Mesendoderm (in vitro differentiated cells): ENCODE measurements at regions not wholly inside any gene's neighbourhood (a gene's known extent, or its start where the extent isn't known, plus 50 kb on each side); places are given as distances from the start of the nearest gene placed in this dataset.

Experiments
- DNase-seq: peaks from one replicate; pipeline ENCODE4 v3.0.0; 2013
- H2AK5ac ChIP-seq: 2 replicates; pipeline ENCODE4 v1.6.1; 2013; ENCODE audit warnings: low read length, inconsistent platforms
- H2BK120ac ChIP-seq: 2 replicates; pipeline ENCODE4 v1.6.1; 2013; ENCODE audit warnings: low read depth, mild to moderate bottlenecking, low read length, moderate library complexity, mixed read lengths
- H2BK15ac ChIP-seq: replicated peaks from 2 replicates; pipeline ENCODE4 v1.6.1; 2013; ENCODE audit warnings: low read depth, mild to moderate bottlenecking, moderate library complexity
- H2BK5ac ChIP-seq: 2 replicates; pipeline ENCODE4 v1.6.1; 2013; ENCODE audit warnings: low read length, inconsistent platforms
- H3K18ac ChIP-seq: 2 replicates; pipeline ENCODE4 v1.6.1; 2013; ENCODE audit warnings: mild to moderate bottlenecking, low read length, mixed read lengths
- H3K23ac ChIP-seq: one replicate; pipeline ENCODE4 v1.6.1; 2013; ENCODE audit warnings: low read length
- H3K27ac ChIP-seq: 2 replicates; pipeline ENCODE4 v1.5.1; 2013; ENCODE audit warnings: low read depth, mild to moderate bottlenecking, inconsistent platforms, low read length, moderate library complexity
- H3K27me3 ChIP-seq: 2 replicates; pipeline ENCODE4 v1.6.1; 2013; ENCODE audit warnings: low read length, control low read depth, mild to moderate bottlenecking, inconsistent platforms; ENCODE audit not compliant: insufficient read depth, poor library complexity
- H3K36me3 ChIP-seq: 2 replicates; pipeline ENCODE4 v1.6.1; 2013; ENCODE audit warnings: low read length, inconsistent platforms; ENCODE audit not compliant: control insufficient read depth, insufficient read depth
- H3K4ac ChIP-seq: one replicate; pipeline ENCODE4 v1.6.1; 2013; ENCODE audit warnings: low read depth, mild to moderate bottlenecking, low read length, moderate library complexity
- H3K4me1 ChIP-seq: 2 replicates; pipeline ENCODE4 v1.6.1; 2013; ENCODE audit warnings: low read depth, low read length, inconsistent platforms; ENCODE audit not compliant: control insufficient read depth
- H3K4me2 ChIP-seq: 2 replicates; pipeline ENCODE4 v1.6.1; 2013; ENCODE audit warnings: low read length
- H3K4me3 ChIP-seq: 2 replicates; pipeline ENCODE4 v1.5.1; 2013; ENCODE audit warnings: mild to moderate bottlenecking, low read length
- H3K56ac ChIP-seq: one replicate; pipeline ENCODE4 v1.6.1; 2013; ENCODE audit warnings: low read length
- H3K79me1 ChIP-seq: 2 replicates; pipeline ENCODE4 v1.6.1; 2013; ENCODE audit warnings: low read length, inconsistent platforms
- H3K79me2 ChIP-seq: 2 replicates; pipeline ENCODE4 v1.6.1; 2013; ENCODE audit warnings: mild to moderate bottlenecking, low read length; ENCODE audit not compliant: control insufficient read depth, insufficient read depth
- H3K9ac ChIP-seq: 2 replicates; pipeline ENCODE4 v1.6.1; 2013; ENCODE audit warnings: low read length, inconsistent platforms
- H4K5ac ChIP-seq: one replicate; pipeline ENCODE4 v1.6.1; 2013; ENCODE audit warnings: low read length
- H4K8ac ChIP-seq: one replicate; pipeline ENCODE4 v1.6.1; 2013; ENCODE audit warnings: low read depth, mild to moderate bottlenecking, control low read depth, low read length, moderate library complexity
- WGBS: extraction: QIAGEN DNeasy Blood & Tissue Kit; methylation state at CpG from one replicate; pipeline ENCODE4 v1.1.7; 2013; ENCODE audit warnings: low lambda C conversion rate, missing lambda C conversion rate; ENCODE audit not compliant: insufficient coverage; ENCODE audit errors: extremely low coverage; 5-methylcytosine and 5-hydroxymethylcytosine counted together

- Histone ChIP-seq H2AK5ac (no peak overlapping the region), H3K79me1 (no peaks in the 10 kb centered on the region), H3K36me3 (no peaks in the 10 kb centered on the region), H2BK15ac (no peak overlapping the region), H3K9ac (no peak overlapping the region), H3K18ac (no peak overlapping the region), H3K4me3 (no peak overlapping the region), H3K4me2 (no peak overlapping the region), H3K27me3 (no peaks in the 10 kb centered on the region), H2BK120ac (no peak overlapping the region), H3K27ac (no peak overlapping the region), H3K4me1 (no peaks in the 10 kb centered on the region), H4K5ac (no peak overlapping the region), H4K8ac (no peak overlapping the region), H3K56ac (no peak overlapping the region), H3K23ac (no peak overlapping the region), H3K4ac (no peak overlapping the region), H3K79me2 (no peaks in the 10 kb centered on the region), H2BK5ac (no peak overlapping the region)
- WGBS = no CpG with 5 or more reads among the region's 1 CpG
- DNase-seq = no peak
Observed at GRCh38 chr3:44030687-44031305, 210.9 kb upstream of the TOPAZ1 start.

DNA sequence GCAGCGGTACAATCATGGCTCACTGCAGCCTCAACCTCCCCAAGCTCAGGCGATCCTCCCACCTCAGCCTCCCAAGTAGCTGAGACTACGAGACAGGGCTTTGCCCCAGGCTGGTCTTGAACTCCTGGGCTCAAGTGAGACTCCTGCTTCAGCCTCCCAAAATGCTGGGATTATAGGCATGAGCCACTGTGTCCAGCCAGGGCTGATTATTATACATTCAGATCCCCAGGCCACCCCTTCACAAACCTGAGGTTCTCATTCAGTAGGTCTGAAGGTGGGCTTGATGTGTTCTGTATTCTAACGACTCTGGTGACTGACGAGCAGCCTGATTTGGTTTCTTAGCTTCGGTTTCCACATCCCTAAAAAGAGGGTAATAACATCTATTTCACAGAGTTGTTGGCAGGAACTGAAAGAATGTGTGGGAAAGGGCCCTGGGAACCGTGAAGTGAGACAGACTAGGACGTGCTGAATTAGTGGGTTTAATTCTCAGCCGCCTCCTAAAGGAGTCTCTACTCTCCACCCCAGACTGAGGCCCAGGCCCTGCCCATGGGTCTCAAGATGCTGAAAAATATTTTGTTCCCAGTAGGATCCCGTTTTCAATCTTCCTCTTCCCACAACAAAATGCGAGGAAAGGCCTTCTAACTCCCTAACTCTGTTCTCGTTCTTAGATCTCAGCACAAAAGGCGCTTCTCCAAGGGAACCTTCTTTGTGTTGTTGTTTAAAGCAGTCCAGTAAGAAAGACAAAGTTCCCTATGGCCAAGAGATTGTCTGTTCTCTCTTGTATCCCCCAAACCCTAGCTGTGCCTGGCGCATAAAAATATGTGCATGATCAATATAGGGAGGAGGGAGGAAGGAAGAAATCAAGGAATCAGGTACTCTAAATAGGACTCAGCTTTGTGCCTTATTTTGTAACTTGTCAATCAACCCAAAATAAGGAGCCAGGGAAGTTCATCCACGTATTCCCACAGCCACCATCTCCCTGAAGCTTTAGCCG, 210.0 kb upstream of the TOPAZ1 start:
- DNase-seq = no peak
- H3K23ac ChIP-seq = no peak overlapping the region
- no peaks in the 10 kb centered on the region for H3K27me3 ChIP-seq
- no peak overlapping the region for H3K27ac ChIP-seq
- no peak overlapping the region for H2AK5ac ChIP-seq
- no CpG with 5 or more reads among the region's 16 CpGs for WGBS
- no peaks in the 10 kb centered on the region for H3K79me1 ChIP-seq
- H3K18ac ChIP-seq = no peak overlapping the region
- no peaks in the 10 kb centered on the region for H3K4me1 ChIP-seq
- H4K8ac ChIP-seq = no peak overlapping the region
- no peak overlapping the region for H4K5ac ChIP-seq
- H3K79me2 ChIP-seq = no peaks in the 10 kb centered on the region
- no peak overlapping the region for H2BK5ac ChIP-seq
- H3K4me2 ChIP-seq = no peak overlapping the region
- H3K36me3 ChIP-seq = no peaks in the 10 kb centered on the region
- no peak overlapping the region for H3K4ac ChIP-seq
- no peak overlapping the region for H2BK15ac ChIP-seq
- H3K4me3 ChIP-seq = no peak overlapping the region
- H3K9ac ChIP-seq = no peak overlapping the region
- no peak overlapping the region for H2BK120ac ChIP-seq
- no peak overlapping the region for H3K56ac ChIP-seq

DNA sequence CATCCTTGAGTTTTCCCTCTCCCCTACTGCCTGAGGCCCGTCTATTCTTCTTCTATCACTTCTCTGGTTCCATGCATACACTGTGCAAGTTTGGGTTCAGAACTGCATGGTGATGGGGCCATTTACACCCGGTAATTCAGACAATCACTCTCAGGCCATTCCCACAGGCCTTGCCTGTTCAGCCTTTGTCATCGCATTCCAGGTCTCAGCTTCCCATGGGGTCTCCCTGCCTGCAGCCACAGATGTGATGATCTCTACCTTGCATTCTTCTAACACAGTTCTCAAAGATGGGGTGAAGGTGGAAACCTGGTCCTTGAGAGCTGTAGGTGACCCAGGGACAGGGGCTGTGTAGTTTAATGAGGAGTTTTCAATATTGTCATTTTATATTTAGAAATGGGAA, 209.2 kb upstream of the TOPAZ1 start:
- Histone ChIP-seq H3K79me2 (no peaks in the 10 kb centered on the region), H2AK5ac (no peak overlapping the region), H3K56ac (no peak overlapping the region), H4K8ac (no peak overlapping the region), H3K27me3 (no peaks in the 10 kb centered on the region), H3K4me1 (no peaks in the 10 kb centered on the region), H3K4me2 (no peak overlapping the region), H3K79me1 (no peaks in the 10 kb centered on the region), H3K4me3 (no peak overlapping the region), H3K4ac (no peak overlapping the region), H3K23ac (no peak overlapping the region), H3K18ac (no peak overlapping the region), H2BK15ac (no peak overlapping the region), H4K5ac (no peak overlapping the region), H3K36me3 (no peaks in the 10 kb centered on the region), H3K27ac (no peak overlapping the region), H2BK120ac (no peak overlapping the region), H2BK5ac (no peak overlapping the region), H3K9ac (no peak overlapping the region)
- WGBS = no CpG with 5 or more reads among the region's 3 CpGs
- peak; percentile 28 for DNase-seq

DNA sequence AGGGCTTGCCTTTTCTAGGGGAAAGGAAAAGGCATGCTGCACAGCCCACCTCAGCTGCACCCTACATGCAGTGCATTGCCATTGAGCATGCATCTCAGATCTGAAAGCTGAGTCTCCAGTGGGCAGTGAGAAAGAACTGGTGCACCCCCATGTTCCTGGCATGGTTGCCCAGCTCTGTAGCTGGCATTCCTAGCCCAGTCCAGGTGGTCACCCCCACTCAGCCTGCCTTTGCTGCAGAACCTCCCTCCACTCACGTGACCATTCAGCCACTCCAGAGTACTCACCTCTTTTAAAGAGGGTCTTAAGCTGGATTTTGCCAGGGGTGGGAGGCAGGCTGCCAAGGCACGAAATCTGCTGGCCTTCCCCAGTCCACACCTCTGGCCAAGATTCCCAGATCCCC, 208.6 kb upstream of the TOPAZ1 start:
- no peak overlapping the region for H3K27ac ChIP-seq
- no peak overlapping the region for H3K4ac ChIP-seq
- no peak overlapping the region for H2BK15ac ChIP-seq
- H3K36me3 ChIP-seq = no peaks in the 10 kb centered on the region
- H3K79me2 ChIP-seq = no peaks in the 10 kb centered on the region
- H4K8ac ChIP-seq = no peak overlapping the region
- H3K18ac ChIP-seq = no peak overlapping the region
- no peaks in the 10 kb centered on the region for H3K4me1 ChIP-seq
- no peak overlapping the region for H3K4me3 ChIP-seq
- H4K5ac ChIP-seq = no peak overlapping the region
- no peak for DNase-seq
- no peak overlapping the region for H3K4me2 ChIP-seq
- WGBS = no CpG with 5 or more reads among the region's 2 CpGs
- no peak overlapping the region for H3K9ac ChIP-seq
- H2AK5ac ChIP-seq = no peak overlapping the region
- no peak overlapping the region for H3K56ac ChIP-seq
- H3K79me1 ChIP-seq = no peaks in the 10 kb centered on the region
- H2BK5ac ChIP-seq = no peak overlapping the region
- H3K27me3 ChIP-seq = no peaks in the 10 kb centered on the region
- H2BK120ac ChIP-seq = no peak overlapping the region
- H3K23ac ChIP-seq = no peak overlapping the region

- Histone ChIP-seq H3K36me3 (no peaks in the 10 kb centered on the region), H3K56ac (no peak overlapping the region), H4K8ac (no peak overlapping the region), H3K18ac (no peak overlapping the region), H3K23ac (no peak overlapping the region), H3K4me1 (no peaks in the 10 kb centered on the region), H2AK5ac (no peak overlapping the region), H3K4me2 (no peak overlapping the region), H3K27ac (no peak overlapping the region), H2BK5ac (no peak overlapping the region), H3K79me1 (no peaks in the 10 kb centered on the region), H3K27me3 (no peaks in the 10 kb centered on the region), H3K79me2 (no peaks in the 10 kb centered on the region), H2BK15ac (no peak overlapping the region), H3K4me3 (no peak overlapping the region), H4K5ac (no peak overlapping the region), H3K9ac (no peak overlapping the region), H2BK120ac (no peak overlapping the region), H3K4ac (no peak overlapping the region)
- no peak for DNase-seq
- WGBS = no CpG with 5 or more reads among the region's 5 CpGs
Observed at GRCh38 chr3:44036850-44037249, 204.8 kb upstream of the TOPAZ1 start.
